ENCODE measurements at regions not wholly inside any gene's neighbourhood (a gene's known extent, or its start where the extent isn't known, plus 50 kb on each side); places are given as distances from the start of the nearest gene placed in this dataset.

DNA sequence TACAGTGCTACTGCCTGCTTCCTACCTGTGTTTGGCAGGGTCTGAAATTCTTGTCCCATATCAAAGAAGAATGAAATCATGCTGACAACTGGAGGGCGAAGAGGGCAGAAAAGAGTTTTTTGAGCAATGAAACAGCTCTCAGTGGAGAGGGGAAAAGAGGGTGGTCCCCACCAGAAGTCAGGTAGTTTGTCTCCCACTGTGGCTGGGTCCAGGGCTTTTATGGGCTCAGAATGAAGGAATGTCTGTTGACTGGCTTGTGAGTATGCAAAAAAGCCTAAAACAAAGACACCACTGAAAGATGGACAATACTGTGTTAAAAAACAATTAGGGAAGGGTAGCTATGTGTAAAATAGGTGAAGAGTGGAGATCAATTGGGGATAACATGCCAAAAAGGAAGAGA lies 115.0 kb downstream of the ADAM29 start:
- H3K9ac ChIP-seq (ENCODE audit: low read depth, low read length) = no peak overlapping the region
- no peaks in the 10 kb centered on the region for H3K36me3 ChIP-seq (ENCODE audit: insufficient read depth, low read length)
- H3K4me2 ChIP-seq (ENCODE audit: low read length) = no peak overlapping the region
- H3K9me3 ChIP-seq (replicated peaks; ENCODE audit: low read length) = no peaks in the 10 kb centered on the region
- H3K4me1 ChIP-seq (ENCODE audit: control insufficient read depth, insufficient read depth, low read length) = no peaks in the 10 kb centered on the region
- no peaks in the 10 kb centered on the region for H3K27me3 ChIP-seq (ENCODE audit: control insufficient read depth, insufficient read depth, low read length)
- H3K4me3 ChIP-seq (ENCODE audit: low read length) = no peak overlapping the region

DNA sequence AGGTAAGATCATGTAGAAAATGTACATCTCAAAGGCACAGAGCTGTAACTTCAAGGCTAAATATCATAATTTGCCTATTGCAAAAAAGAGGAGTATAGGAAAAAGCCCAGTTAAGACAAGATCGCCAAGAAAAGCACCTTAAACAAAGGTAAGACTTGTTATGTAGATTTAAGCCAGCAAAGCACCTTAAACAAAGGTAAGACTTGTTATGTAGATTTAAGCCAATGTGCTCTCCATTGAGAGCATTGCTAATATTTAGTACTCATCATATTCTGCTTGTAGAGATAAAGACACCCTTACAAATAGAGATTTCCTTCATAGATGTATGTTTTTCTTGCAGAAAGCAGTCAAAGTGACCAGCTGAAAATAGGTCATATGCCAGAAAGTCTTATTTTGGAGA lies 115.8 kb downstream of the ADAM29 start:
- H3K27me3 ChIP-seq (ENCODE audit: control insufficient read depth, insufficient read depth, low read length) = no peaks in the 10 kb centered on the region
- no peaks in the 10 kb centered on the region for H3K9me3 ChIP-seq (replicated peaks; ENCODE audit: low read length)
- no peak overlapping the region for H3K4me2 ChIP-seq (ENCODE audit: low read length)
- no peak overlapping the region for H3K9ac ChIP-seq (ENCODE audit: low read depth, low read length)
- H3K4me3 ChIP-seq (ENCODE audit: low read length) = no peak overlapping the region
- no peaks in the 10 kb centered on the region for H3K36me3 ChIP-seq (ENCODE audit: insufficient read depth, low read length)
- no peaks in the 10 kb centered on the region for H3K4me1 ChIP-seq (ENCODE audit: control insufficient read depth, insufficient read depth, low read length)

DNA sequence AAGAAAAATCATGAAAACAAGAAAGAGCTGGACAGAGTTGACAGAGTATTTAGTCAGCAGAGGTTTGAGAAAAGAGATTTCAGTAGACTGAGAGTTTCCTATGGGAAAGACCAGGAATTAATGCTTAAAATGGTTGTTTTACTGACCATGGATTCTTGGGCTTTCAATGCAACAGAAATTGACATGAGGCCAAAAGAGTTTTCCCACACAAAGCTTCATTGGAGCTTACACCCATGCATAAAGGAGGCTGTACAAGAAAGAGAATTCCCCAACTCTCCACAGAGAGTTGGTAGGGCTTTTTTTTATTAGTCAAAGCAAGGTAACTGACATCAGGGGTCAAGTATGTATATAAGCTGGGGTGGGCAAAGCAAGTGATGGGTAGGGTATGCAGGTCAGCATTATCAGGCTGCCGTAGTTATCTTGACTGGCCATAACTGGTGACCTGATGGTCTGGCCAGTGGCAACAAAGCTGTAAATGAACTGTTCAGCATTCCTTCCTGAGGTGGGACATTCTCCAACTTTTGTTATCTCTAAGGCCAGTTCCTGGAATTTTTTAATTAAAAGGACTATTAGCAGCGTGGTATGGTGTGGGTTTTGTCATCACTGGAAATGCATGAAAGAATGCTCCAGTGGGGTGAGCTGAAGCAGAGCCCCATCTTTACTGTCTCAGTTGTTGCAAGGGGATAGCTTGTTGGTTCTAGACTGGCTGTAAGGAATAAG lies 117.0 kb downstream of the ADAM29 start:
- Histone ChIP-seq H3K27me3 (ENCODE audit: control insufficient read depth, insufficient read depth, low read length) (no peaks in the 10 kb centered on the region), H3K9ac (ENCODE audit: low read depth, low read length) (no peak overlapping the region), H3K9me3 (replicated peaks; ENCODE audit: low read length) (no peaks in the 10 kb centered on the region)

DNA sequence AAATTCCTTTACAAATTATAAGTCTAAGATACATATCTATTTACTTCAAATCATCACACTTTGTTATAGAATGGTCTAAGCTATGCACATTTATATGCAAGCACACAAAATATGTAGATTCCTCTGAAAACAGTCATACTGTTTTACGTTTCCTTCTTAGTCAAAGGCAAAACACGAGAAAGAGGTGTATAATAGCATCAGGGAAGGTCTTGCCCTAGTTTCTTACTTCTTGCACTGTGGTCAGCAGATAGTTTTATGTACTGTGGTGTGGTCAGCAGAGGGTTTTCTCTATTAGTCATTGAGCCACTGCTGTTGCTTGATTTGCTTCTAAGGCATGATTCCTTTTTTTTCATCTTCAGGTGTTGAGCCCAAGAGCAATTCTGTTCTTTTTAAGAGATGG lies 117.7 kb downstream of the ADAM29 start:
- H3K36me3 ChIP-seq (ENCODE audit: insufficient read depth, low read length) = no peaks in the 10 kb centered on the region
- no peak overlapping the region for H3K4me3 ChIP-seq (ENCODE audit: low read length)
- no peaks in the 10 kb centered on the region for H3K27me3 ChIP-seq (ENCODE audit: control insufficient read depth, insufficient read depth, low read length)
- no peaks in the 10 kb centered on the region for H3K9me3 ChIP-seq (replicated peaks; ENCODE audit: low read length)
- H3K9ac ChIP-seq (ENCODE audit: low read depth, low read length) = no peak overlapping the region
- H3K4me1 ChIP-seq (ENCODE audit: control insufficient read depth, insufficient read depth, low read length) = no peaks in the 10 kb centered on the region
- H3K4me2 ChIP-seq (ENCODE audit: low read length) = no peak overlapping the region

More for the DNA sequence above, 117.0 kb downstream of the ADAM29 start:
- no peak overlapping the region for H3K4me2 ChIP-seq (ENCODE audit: low read length)
- no peak overlapping the region for H3K4me3 ChIP-seq (ENCODE audit: low read length)
- H3K4me1 ChIP-seq (ENCODE audit: control insufficient read depth, insufficient read depth, low read length) = no peaks in the 10 kb centered on the region
- no peaks in the 10 kb centered on the region for H3K36me3 ChIP-seq (ENCODE audit: insufficient read depth, low read length)

DNA sequence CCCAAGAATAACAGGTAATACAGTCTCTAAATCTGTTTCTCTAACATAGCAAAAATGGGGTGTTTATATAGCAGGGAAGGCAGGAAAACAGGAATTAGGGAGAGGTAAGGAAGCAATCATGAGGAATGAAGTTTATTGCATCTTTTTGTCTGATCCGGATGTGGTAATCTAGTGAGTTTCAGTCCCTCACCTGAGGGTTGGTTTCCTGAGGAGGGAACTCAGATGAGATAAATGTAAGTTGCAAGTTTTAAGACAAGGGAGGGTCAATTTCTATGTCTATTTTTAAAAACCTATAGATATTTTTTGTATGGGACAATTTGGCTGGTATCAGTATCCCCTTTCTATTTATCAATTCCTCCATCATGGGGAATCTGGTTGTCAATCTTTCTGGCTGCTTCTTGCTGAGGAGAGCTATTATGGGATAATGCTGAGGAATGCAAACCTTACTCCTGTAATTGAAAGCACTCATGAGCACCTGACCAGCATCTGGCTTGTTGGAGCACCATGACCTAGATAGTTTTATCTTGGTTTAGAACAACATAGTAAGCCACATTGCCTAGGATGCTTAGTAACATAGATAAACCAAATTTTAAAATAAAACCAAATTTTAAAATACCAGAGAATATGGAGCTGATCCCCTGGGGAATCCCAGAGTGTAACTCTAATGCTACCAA lies 130.1 kb downstream of the ADAM29 start:
- H3K4me1 ChIP-seq (ENCODE audit: control insufficient read depth, insufficient read depth, low read length) = no peaks in the 10 kb centered on the region
- no peak overlapping the region for H3K4me3 ChIP-seq (ENCODE audit: low read length)
- no peak overlapping the region for H3K9ac ChIP-seq (ENCODE audit: low read depth, low read length)
- H3K36me3 ChIP-seq (ENCODE audit: insufficient read depth, low read length) = no peaks in the 10 kb centered on the region
- H3K27me3 ChIP-seq (ENCODE audit: control insufficient read depth, insufficient read depth, low read length) = no peaks in the 10 kb centered on the region
- peaks cover 3% of the 10 kb centered on the region for H3K9me3 ChIP-seq (replicated peaks; ENCODE audit: low read length)
- H3K4me2 ChIP-seq (ENCODE audit: low read length) = no peak overlapping the region

DNA sequence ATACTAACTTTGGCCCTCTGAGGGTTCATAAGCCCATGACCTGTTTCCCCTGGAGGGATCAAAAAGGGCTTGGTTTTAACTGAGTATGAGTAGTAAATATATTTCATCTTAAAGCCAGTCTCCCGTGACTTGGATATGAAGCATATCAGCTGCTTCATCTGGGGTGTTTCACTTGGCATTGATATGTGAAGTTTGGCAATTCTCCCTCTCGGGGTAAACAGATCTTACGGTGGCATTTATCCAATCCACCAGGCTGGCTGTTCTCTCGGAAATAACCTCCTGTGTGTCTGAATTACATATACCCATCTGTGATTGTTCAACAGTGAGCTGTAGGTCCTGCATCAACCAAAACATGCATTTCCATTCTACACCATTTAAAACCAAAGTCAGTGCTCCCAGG lies 130.7 kb downstream of the ADAM29 start:
- H3K36me3 ChIP-seq (ENCODE audit: insufficient read depth, low read length) = no peaks in the 10 kb centered on the region
- peaks cover 3% of the 10 kb centered on the region for H3K9me3 ChIP-seq (replicated peaks; ENCODE audit: low read length)
- H3K4me3 ChIP-seq (ENCODE audit: low read length) = no peak overlapping the region

DNA sequence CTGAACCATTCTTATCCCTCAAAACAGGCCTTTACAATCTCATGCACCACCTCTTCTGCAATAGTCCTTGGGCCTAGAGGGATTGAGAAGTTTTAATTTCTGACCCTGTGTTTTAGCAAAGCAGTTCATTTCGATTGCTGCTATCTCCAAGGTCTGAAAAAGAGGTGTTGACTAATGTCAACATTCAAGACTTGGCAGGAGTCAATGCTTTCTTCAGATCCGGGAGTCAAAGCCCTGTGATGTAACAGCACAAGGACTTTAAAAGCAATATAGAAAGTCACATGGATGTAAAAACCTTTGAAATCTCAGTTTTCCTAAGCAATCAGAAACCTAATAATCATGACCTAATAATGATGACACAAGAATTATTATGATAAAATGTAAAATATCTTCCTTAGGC lies 133.8 kb downstream of the ADAM29 start:
- no peaks in the 10 kb centered on the region for H3K9me3 ChIP-seq (replicated peaks; ENCODE audit: low read length)

More for the DNA sequence above, 130.7 kb downstream of the ADAM29 start:
- no peak overlapping the region for H3K4me2 ChIP-seq (ENCODE audit: low read length)
- H3K4me1 ChIP-seq (ENCODE audit: control insufficient read depth, insufficient read depth, low read length) = no peaks in the 10 kb centered on the region
- H3K27me3 ChIP-seq (ENCODE audit: control insufficient read depth, insufficient read depth, low read length) = no peaks in the 10 kb centered on the region
- H3K9ac ChIP-seq (ENCODE audit: low read depth, low read length) = no peak overlapping the region

DNA sequence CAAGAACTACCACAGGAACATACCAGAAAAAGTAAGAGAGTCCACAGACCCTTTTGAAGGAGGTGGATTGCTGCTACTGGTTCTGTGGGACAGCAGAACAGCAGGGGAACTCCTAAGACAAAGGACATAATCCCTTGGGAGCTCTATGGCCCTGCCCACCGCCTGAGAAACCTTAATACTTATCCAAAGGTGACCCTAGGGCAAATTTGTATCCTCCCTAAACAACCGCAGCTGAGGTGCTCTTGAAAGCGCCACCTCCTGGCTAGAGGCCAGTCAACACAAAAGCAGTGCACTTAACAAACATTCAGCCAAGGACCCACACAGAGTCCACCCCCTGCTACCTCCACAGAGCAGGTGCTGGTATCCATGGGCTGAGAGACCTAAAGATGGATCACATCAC lies 136.8 kb downstream of the ADAM29 start:
- Histone ChIP-seq H3K9ac (ENCODE audit: low read depth, low read length) (no peak overlapping the region), H3K9me3 (replicated peaks; ENCODE audit: low read length) (no peaks in the 10 kb centered on the region), H3K4me1 (ENCODE audit: control insufficient read depth, insufficient read depth, low read length) (no peaks in the 10 kb centered on the region), H3K4me3 (ENCODE audit: low read length) (no peak overlapping the region), H3K36me3 (ENCODE audit: insufficient read depth, low read length) (no peaks in the 10 kb centered on the region), H3K27me3 (ENCODE audit: control insufficient read depth, insufficient read depth, low read length) (no peaks in the 10 kb centered on the region), H3K4me2 (ENCODE audit: low read length) (no peak overlapping the region)

More for the DNA sequence above, 133.8 kb downstream of the ADAM29 start:
- Histone ChIP-seq H3K4me2 (ENCODE audit: low read length) (no peak overlapping the region), H3K36me3 (ENCODE audit: insufficient read depth, low read length) (no peaks in the 10 kb centered on the region), H3K4me1 (ENCODE audit: control insufficient read depth, insufficient read depth, low read length) (no peaks in the 10 kb centered on the region), H3K4me3 (ENCODE audit: low read length) (no peak overlapping the region), H3K9ac (ENCODE audit: low read depth, low read length) (no peak overlapping the region), H3K27me3 (ENCODE audit: control insufficient read depth, insufficient read depth, low read length) (no peaks in the 10 kb centered on the region)

DNA sequence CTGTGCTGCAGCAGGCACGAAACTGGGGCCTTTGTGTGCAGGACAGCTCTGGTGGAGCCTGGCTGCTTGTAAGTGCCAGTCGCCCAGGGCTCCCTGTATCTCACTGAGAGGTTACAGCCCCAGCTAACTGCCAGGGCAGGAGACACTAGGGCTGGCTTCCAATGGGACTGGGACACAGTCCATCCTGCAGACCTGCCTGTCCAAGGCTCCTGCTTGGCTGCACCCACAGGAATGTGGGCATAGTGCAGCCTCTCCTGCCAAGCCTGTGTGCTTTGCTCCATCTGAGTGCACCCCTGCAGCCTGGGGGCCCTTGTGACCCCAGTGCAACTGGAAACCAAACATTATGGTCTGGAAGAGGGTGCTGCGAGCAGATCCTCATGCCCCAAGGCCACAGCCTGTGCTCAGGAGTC lies 144.0 kb downstream of the ADAM29 start:
- Histone ChIP-seq H3K4me2 (ENCODE audit: low read length) (no peak overlapping the region), H3K9ac (ENCODE audit: low read depth, low read length) (no peak overlapping the region), H3K4me3 (ENCODE audit: low read length) (no peak overlapping the region), H3K27me3 (ENCODE audit: control insufficient read depth, insufficient read depth, low read length) (no peaks in the 10 kb centered on the region), H3K4me1 (ENCODE audit: control insufficient read depth, insufficient read depth, low read length) (no peaks in the 10 kb centered on the region), H3K9me3 (replicated peaks; ENCODE audit: low read length) (no peaks in the 10 kb centered on the region), H3K36me3 (ENCODE audit: insufficient read depth, low read length) (no peaks in the 10 kb centered on the region)

DNA sequence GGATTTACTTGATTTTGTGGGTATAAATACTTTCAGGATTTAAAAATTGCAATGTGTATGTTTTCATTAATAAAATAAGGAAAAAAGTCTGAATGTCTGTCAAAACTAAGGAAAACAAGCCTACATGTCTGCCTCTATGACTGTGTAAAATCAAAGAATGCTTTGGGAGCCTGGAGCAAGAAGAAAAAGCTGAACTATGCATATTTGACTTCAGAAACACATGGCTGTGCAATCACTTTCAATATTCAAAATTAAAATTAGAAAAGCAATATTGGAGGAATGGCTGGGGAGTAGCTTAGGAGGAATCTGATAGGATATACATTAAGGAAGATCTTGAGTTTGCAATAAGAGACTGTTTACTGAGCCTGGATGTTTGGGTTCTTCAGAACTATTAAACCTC lies 147.1 kb downstream of the ADAM29 start:
- Histone ChIP-seq H3K9ac (ENCODE audit: low read depth, low read length) (no peak overlapping the region), H3K4me2 (ENCODE audit: low read length) (no peak overlapping the region), H3K4me1 (ENCODE audit: control insufficient read depth, insufficient read depth, low read length) (no peaks in the 10 kb centered on the region), H3K9me3 (replicated peaks; ENCODE audit: low read length) (no peaks in the 10 kb centered on the region), H3K4me3 (ENCODE audit: low read length) (no peak overlapping the region), H3K27me3 (ENCODE audit: control insufficient read depth, insufficient read depth, low read length) (no peaks in the 10 kb centered on the region), H3K36me3 (ENCODE audit: insufficient read depth, low read length) (no peaks in the 10 kb centered on the region)

DNA sequence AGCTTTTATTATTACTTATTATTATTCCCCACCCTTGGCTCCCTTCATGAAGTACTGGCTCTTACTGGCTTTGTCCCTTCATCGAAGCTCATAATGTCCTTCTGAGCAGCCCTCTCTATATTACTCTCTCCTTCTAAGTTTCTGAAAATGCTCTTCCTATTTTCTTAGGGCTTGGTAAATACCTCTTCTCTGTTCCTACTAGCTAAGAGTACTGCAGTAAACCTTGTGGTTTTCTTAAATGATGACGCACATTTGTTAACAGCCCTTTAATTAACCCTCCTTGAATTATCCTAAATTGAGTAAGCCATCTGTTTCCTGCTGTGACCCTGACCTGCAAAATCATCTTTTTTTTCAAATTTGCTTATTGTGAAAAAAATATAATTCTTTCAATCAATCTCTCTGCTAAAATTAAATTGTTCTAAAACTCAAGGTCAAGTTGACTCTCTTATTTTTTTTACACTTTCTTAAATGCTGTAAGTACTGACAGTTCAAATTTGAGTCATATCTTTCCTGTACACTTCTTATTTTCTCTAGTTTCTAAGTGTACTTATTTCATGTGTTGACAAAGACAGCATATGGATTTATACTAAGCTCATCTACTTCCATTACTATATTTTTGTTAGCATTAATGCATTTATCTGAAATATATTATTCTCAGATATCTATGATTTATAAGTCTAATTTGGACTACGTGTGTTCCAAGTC lies 148.9 kb downstream of the ADAM29 start:
- Histone ChIP-seq H3K27me3 (ENCODE audit: control insufficient read depth, insufficient read depth, low read length) (no peaks in the 10 kb centered on the region), H3K4me3 (ENCODE audit: low read length) (no peak overlapping the region), H3K4me1 (ENCODE audit: control insufficient read depth, insufficient read depth, low read length) (no peaks in the 10 kb centered on the region)

More for the DNA sequence above, 148.9 kb downstream of the ADAM29 start:
- Histone ChIP-seq H3K36me3 (ENCODE audit: insufficient read depth, low read length) (no peaks in the 10 kb centered on the region), H3K9ac (ENCODE audit: low read depth, low read length) (no peak overlapping the region), H3K9me3 (replicated peaks; ENCODE audit: low read length) (no peaks in the 10 kb centered on the region), H3K4me2 (ENCODE audit: low read length) (no peak overlapping the region)

Data from skeletal muscle satellite cell (primary cell).